ENCODE measurements at regions not wholly inside any gene's neighbourhood (a gene's known extent, or its start where the extent isn't known, plus 50 kb on each side); places are given as distances from the start of the nearest gene placed in this dataset.

DNA sequence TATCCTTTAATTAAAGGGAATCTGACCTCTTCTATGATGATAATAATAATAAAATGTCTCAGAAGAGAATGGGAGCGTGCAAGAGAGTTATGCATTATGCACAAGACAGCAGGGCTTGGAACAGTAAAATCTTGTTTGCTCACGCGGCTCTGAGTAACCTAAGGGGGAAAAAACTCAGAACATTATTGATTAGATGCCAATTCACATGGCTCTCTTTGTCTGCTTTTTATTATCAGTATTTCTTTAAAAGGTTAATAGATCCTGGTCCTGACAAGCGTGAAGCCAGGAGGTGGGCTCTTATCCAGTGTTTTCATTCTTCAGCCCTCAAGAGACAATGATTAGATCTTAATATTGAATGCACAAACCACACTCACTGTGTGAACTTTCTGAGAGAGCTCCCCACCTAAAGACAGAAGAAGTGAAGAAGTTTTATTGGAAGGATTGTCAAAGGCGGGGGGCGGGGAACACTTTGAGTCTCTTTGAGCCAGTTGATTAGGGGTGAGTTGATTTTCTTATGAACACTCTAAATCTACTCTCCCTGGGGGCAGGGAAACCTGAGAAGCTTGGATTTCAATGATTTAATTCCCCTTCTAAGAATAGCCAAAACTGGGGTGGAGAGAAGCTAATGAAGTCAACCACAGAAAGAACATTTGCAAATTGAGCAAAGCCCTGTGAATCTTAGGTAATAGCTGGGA is 127.5 kb upstream of the CTAGE1 start:
- no peak for DNase-seq

DNA sequence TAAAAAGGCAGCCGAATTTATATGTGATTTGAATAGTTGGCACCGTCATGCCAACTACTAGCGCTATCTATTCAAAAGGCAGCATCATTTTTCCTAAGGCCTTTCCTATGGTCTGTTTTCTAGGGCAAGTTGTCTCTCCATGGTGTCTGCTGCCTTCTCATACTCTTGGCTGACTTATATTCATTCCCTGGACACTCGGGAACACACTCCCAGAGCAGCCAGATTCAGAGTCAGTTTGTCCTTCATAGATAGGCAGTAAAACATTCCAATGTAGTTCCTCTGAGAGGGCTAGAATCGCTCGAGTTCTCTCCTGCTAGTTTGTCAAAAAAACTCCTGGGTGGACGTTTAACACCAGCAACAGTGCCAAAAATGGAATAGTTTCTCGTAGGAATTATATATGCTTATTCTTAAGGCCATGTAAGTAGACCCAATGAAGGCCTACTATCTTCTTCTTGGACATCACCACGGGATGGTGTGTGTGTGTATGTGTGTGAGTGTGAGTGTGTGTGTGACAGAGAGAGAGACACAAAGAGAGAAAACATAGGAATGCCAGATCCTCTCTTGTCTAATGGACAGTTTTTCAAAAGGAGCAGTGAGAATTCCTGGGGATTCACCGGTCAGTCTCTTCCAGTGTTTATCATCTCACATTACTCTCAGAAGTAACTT is 129.3 kb upstream of the CTAGE1 start:
- no peak for DNase-seq

DNA sequence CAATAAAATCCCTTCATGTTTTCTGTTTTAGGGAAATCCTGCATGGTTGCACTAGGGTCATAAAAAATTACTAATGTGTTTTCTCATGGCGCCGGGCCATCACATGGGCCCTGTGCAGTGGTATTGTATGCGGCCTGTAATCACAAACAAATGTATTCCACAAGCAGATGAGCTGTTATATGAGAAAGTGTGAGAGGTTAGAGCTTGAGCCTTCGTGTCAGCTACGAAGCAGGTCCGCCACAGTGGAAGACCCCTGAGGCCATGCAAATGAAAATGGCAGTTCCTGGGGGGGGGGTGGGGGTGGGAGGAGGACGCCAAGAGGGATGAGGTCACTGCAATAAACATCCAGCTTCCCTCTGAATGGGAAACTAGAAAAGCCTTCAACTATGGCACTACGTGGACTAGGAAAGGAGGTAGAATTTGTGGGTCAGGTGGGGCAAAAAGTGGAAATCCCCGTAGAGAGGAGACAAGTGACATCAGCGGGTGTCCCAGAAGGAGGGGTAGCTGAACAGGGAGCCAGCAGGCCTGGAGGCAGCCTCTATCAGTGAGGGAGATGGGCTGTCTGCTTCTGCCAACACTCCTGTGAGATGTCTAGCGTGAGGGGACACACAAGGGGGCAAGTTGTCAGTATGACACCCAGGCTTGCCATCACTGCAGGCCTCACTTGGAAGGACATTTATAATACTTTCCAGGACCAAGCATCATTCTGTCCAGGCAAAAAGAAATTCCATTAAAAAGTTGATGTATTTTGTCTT is 130.3 kb upstream of the CTAGE1 start:
- no peak for DNase-seq

DNA sequence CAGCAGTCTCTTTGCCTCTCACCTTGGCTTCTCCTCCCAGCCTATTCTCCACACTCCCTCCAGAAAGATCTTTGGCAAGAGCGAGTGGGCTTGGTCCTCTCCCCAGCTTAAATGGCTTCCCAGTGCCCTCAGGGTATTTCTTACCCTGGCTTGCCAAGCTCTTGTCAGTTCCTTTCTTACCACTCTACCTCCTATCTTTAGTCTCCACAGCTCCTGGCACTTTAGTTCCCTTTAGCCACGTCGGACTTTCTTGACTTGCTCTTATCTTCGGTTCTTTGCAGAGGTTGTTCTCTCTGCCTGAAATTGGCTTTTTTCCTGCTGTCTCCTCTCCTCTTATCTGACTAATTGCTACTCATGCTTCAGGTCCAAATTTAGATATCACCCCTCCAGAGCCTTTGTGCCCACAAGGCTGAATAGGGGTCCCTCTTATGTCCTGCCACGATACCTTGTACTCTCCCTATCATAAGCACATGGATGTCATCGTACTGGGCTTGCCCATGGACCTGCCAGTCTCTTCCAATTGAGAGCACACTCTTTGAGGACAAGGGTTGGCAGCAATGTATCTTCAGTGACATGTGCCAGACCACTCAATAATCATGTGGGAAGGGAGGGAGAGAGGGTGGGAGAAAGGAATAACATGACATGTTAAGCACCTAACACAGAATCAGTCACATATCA is 131.7 kb upstream of the CTAGE1 start:
- no peak for DNase-seq

DNA sequence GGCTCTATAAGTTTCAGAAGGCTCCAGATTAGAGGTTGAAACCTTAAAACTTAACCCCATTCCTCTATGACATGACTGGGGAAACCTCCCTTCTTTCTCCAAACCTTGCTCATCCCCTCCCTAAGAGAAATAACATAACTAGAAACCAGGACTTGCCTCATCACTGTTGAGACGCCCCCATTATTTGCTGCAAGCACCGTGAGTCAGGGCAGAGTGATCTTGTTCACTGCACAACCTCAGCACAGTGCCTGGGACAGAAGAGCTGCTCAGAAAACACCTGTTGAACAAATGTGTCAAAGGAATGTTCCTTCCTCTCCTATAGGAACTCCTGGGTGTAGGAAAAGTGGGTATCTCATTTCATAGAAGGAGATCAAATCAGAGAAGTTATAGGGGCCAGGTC is 132.7 kb upstream of the CTAGE1 start:
- DNase-seq = no peak

DNA sequence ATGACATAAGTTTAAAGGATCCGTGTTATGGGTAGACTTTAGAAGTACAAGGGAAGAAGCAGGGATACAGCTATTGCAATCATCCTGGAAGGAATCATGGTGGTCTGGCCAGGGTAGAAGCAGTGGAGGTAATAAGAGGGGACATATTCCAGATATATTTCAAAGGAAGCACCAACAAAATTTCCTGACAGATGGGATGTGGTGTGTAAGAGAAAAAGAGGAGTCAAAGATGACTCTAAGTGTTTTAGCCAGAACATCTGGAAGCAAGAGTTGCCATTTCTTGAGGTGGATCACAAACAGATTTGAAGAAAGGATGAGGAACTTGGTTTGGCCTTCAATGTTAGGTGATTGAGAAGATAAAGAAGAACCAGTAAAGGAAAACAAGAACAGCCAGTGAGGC is 133.1 kb upstream of the CTAGE1 start:
- DNase-seq = no peak

DNA sequence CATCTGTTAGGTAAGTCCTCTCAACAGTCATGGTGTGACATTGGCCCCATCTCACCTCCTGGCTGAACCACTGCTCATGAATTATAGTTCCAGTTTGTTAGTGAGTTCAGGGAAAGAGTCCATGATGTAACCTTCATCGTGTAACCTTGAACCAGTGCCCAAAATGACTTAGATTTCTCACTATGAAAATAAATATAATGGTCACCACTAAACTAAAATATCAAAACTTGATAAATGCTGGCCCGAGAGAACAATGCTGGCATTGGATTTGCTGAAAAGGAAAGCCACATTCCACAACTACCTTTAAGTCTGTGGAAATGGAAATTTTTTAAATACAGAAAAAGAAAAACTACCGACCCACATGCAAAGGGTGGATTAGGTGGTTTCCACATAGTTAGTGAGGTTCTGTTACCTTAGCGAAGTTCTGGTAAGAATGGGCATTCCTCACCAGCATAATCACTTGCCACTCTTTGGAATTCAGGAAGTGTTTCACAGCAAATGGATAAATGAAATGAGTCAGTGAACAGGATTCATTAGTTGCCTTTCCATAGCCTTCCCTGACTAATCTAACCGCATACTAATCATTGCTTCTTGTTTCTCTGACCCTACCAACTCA is 133.9 kb upstream of the CTAGE1 start:
- no peak for DNase-seq

DNA sequence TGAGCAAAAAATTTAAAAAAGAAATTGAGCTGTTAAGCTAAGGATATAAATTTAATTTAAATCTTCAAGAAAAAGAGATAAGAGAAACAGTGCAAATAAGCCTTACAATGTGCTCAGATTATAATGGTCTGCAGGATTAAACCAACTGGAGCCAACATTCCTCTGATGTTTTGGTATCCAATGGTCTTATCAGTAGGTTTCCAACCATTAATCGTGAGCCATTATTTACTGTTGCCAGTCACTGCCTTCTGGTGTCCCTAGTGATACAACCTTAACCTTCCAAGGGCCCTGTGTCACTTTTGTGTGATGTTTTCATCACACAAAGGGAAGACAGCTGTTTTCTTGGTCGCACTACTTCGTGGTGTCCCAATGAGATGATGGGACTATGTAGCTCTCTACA is 134.5 kb upstream of the CTAGE1 start:
- DNase-seq = no peak

DNA sequence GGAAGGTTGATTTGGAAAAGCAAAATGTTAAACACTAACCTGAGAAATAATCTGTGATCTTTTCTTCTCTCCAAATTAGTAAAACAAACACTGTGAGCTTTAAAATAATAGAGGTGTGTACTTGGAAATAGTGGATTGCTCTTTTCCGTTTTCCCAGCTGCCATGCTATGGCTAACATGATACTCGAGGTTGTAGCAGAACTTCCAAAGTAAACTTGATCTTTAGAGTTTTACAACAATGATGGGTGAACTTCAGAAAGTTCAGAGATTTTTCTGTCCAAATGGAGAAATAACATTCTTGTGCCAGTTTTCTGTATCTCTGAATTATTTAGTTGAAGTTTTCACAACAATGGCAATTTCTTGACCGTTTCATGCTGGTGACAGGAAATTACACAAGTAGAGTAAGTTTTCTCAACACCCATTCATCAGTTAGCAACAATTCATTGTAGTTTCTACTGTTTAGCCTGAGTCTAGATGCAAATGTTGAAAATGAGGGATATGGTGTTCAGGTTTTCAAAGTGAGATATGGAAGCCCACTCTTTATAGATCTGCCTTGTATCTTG is 135.3 kb upstream of the CTAGE1 start:
- no peak for DNase-seq

DNA sequence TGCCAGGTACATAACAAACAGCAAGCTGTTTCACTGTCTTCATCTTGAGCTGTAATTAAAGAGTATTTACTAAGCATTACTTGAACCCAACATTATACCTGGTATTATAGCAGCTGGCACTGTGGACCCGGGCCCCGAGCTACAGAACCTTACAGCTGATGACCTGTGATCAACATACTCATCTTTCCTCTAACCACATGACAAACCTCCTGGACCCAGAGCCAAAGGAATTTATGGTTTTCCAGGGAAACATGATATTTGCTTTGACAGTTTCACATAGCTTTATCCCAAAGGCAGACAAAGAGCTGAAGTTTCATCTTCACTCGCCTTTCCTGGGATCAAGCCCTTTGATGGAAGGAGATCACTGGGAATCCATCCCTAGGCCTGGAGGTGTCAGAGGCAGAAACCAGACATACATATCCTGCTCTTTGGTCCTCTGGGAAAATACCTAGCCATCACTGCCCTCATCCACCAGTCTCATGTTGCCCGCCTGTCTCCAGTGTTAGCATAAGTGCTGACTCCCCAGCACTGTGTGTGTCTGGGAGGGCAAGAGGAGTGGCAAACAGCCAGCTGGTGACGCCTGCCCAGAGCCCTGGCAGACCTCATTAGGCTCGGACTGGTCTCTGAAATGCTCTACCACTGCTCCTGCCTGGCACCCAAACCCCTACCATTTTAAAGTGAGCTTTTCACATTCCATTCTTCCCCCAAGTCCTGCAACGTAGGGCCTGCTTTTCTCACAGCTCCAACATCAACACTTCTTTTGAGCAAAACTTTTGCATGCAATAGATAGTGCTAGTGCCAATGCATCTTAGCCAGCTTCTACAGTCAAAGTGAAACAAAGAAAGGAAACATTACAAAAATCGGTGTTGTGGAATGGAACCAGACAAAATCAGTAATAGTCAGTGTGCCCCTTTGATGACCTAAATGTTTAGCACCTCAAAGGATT is 138.8 kb upstream of the CTAGE1 start:
- no peak for DNase-seq

DNA sequence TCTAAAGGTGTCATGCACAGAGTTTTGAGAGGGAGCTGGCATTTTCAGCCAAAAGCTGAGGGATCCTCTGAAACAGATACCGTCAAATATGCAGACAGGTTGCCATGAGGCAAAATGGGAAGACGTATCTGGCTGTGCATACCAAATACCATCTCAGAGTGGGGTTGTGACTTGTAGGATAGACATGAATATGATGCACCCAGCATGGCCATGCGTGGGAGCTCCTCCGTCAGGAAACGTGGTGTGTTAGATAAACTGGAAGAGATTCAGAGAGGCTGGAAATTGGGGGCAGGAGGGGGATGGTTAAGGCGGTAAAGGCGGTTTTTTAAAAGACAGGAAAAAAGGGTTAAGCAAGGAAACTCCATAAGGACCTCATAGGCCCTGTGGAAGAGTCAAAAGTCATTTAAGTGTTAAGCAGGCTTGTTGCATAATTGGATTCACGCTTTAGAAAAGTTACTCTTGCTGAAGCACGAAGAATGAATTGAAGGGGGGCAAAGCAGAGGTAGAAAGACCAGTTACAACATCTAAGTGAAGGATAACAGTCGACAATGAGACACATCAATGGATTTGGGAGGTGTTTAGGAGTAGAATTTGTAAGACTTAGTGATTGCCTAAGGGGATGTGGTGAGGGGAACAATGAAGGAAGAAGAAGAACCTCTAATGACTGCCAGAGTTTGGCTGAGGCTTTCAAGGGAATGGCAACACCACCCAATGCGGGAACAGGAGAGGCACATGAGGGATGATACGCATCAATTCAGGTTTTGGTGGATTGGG is 139.6 kb upstream of the CTAGE1 start:
- DNase-seq = no peak

DNA sequence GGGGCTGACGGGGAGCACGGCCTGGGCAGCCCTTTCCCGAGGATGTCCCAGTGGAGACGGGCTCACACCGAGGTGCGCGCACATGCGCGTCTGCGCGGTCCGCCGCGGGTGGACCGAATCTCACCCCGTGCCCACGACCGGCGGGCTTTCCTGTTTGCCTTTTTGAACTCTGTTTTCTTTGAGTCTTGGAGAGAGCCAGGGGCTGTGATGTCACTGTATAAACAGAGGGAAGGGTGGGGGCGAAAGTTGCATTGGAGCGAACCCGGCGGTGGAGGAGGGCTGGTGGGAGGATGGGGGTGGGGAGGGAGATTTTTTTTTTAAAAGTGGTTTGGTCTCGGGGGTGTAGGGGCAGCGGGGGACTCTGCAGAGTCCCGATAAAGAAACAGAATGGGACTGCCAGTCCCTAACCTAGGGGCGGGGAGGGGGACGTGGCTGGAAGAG is 141.2 kb upstream of the CTAGE1 start:
- DNase-seq = no peak

DNA sequence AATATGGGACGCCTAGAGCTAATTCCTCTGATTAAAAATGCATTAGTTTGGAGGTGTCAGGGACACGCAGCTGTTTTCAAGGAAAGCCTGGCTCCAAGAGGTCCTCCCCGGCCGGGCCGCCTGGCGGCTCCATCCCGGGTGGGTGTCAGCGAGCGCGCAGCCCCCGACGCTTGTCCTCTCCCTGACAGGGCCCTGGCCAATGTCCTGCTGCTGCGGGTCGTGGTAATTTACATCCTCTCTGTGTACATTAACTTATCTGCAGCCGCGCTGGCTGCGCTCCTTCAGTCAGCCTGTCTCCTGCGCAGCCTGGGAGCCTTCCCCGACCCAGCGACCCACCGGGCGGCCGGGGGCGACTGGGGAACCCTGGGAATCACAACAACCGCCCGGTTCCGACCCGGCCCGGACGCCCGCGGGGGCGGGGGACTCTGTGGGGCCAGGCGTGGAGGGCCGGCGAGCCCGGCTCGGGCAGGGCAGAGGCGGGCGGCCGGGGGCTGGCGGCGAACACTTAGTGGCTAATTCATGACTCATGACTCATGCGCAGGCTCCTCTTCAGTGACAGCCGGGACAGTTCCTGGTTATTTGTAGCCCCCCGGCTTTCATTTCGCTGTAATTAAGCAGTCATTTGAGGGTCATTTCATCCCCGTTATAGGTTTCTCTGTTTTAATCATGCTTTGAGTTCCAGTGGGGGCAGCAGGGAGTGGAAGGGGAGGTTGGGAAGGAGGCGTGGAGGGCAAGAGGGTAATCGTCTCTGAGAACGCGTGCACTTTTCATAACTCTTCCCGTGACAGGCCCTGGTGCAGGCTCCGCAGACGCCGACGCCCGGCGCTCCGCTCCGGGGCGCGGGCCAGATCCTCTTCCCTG is 141.9 kb upstream of the CTAGE1 start:
- no peak for DNase-seq

DNA sequence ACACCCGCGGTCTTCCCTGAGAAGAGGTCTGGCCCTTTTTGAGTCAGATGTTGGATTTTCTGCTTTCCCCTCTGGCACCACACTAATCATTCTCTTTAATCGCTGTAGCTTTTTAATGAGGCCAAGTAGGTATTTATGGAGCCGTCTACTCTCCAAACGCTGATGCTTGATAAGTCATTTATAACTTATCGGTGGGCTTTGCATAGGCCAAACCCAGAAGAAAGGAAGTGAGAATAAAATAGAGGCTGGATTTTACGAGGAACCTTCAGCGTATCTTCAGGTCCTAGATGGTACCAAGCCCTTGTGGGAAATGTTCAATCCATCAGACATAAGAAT is 142.5 kb upstream of the CTAGE1 start:
- DNase-seq = no peak

DNA sequence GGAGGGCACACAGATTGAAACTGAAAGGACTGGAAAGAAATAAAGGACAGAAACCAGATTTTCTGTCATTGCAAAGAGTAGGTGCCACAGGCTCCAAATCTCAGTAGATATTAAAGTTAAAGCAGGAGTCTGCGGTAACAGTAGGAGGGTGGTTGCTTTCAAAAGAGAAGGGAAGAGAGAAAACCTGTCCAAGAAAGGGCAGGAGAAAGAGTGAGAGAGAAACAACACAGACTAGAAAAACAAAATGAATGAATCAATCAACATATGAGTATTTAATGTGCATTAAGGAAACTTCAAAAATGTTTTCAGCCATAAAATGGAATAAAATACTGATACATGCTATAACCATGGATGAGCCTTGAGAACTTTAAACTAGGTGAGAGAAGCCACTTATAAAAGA is 143.1 kb upstream of the CTAGE1 start:
- DNase-seq = no peak

DNA sequence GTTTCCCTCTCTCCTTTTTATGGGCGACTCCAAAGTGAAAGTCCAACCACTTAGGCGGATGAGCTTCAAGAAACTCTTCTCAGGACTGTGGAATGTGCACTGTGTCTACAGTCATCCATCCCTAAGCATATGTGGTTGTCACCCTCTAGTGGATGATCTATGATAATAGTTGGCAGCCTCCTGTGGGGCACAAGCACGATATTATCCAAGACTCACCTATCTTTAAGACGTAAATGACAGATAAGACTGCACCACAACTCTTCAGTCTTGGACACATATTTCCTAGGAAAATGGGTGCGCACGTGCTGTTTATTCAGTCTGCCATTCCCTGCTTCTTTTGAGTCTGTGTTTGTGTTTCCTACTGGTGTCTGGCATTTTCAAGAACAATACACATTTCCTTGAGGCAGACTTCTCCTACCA is 145.5 kb upstream of the CTAGE1 start:
- peak; percentile 47 for DNase-seq

DNA sequence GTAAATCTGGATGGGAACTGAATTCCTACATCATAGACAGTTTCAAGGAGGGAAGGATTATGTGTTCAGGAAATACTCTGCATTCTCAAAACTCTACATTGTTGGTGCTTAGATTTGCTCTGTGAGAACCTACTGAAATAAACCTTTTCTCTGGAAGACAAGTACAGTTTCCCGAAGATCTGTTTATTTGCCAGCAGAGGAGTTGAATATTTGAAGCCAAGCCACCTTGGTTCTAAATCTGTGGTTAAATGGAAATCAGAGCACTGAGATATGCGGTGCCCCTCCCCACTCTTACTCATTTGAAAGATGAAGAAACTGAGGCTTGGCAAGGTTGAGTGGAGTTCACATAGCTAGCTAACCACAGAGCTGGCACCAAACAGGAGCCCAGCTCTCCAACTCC is 146.3 kb upstream of the CTAGE1 start:
- DNase-seq = no peak

DNA sequence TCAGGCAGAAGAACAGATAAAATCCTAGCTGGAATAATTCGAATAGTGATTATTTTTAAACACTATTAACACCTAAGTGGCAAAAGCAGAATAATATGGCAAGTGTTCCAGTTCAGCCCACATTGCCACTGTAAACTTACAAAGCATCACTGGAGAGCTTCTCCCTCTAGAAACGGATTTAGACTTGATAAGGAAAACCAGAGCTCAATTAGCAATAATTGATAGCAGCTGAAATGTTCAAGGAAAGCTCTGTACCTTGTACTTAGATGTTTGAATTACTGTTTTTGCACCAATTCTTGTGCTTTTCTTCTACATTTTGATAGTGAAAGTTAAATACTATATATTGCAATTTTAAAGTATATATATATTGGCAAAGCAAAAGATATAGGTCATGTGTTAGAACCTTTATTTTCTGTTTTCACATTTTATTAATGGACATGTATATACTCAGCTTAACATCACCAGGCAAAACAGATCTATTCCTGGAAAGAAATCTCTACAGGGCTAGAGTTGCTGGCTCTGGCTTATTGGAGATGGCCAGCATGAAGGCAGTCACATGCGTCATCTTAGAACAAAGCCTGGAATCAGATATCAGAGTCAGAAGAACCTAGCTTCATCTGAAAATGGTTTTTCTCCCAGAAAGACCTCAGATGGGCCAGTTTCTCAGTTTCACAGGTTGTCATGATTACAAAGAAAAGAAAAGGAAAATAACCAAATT is 149.1 kb upstream of the CTAGE1 start:
- no peak for DNase-seq

DNA sequence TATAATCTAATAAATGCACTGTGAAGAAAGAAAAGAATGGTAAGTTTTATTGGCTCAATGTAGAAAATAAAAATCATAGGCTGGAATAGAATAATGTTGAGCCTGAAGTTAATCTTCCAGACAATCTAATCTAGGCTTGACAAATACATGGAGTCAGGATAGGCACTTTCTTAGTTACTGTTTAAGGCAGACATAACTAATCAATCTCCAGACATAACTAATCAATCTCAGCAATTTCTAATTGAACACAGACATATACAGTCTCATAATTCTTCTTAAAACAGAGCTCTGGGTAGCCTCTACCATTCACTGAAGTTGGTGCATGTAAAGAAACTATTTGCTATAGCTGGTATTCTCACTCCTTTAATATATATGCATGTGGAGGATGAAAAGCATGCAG is 150.1 kb upstream of the CTAGE1 start:
- DNase-seq = no peak
